Left lung (tissue), 4 donors: ENCODE measurements at regions not wholly inside any gene's neighbourhood (a gene's known extent, or its start where the extent isn't known, plus 50 kb on each side); places are given as distances from the start of the nearest gene placed in this dataset.

Source experiments
- ATAC-seq: fragments of 200-7000 bp; cut with Tn5 transposase; one replicate; pipeline ENCODE4 v1.9.1; 2020; ENCODE audit warnings: moderate library complexity
- DNase-seq, 4 donors: peaks; one replicate each; pipeline ENCODE4 v3.0.0-alpha.2; 2013 to 2020
- H3K27ac ChIP-seq, 2 donors: fragments of 200-600 bp; sonication (generic) in 1 of 2; one replicate each; pipeline versions ENCODE4 v1.5.0 to v1.8.0; 2020 to 2021
- H3K27me3 ChIP-seq, 2 donors: fragments of 200-600 bp; sonication (generic) in 1 of 2; one replicate each; pipeline versions ENCODE4 v1.5.0 to v1.8.0; 2020 to 2021
- H3K36me3 ChIP-seq, 2 donors: fragments of 200-600 bp; sonication (generic) in 1 of 2; one replicate each; pipeline versions ENCODE4 v1.5.0 to v1.8.0; 2020 to 2021
- H3K4me1 ChIP-seq, 2 donors: fragments of 200-600 bp; one replicate each; pipeline ENCODE4 v1.8.0; 2021
- H3K4me3 ChIP-seq, 2 donors: fragments of 200-600 bp; sonication (generic) in 1 of 2; one replicate each; pipeline versions ENCODE4 v1.5.0 to v1.8.0; 2020 to 2021; ENCODE audit warnings: mild to moderate bottlenecking in 1 of 2
- H3K9me3 ChIP-seq, 2 donors: fragments of 200-600 bp; sonication (generic) in 1 of 2; one replicate each; pipeline versions ENCODE4 v1.5.0 to v1.8.0; 2020 to 2021
- intact Hi-C, 2 donors: fragments of 100-400 bp; cut with DNase I; formaldehyde crosslinking; loops; one replicate each; pipeline versions ENCODE4 v1.11.2 to v1.14.2; 2022
- TF ChIP-seq, protein P1 (sequence below), 2 donors: fragments of 200-600 bp; sonication (generic) in 1 of 2; IDR thresholded peaks; one replicate each; pipeline versions ENCODE4 v1.5.0 to v1.8.0; 2021; ENCODE audit warnings: antibody characterized with exemption in 2 of 2
- donor health status: DM: no; HTN: yes; CAD: no.
- donor health status: DM: no; HTN: no; CAD: no.

- DNase-seq (no peak), ATAC-seq (no peak)
- Histone ChIP-seq H3K36me3 (no peaks in the 10 kb centered on the region), H3K4me1 (no peaks in the 10 kb centered on the region), H3K4me3 (no peak overlapping the region), H3K27me3 (no peaks in the 10 kb centered on the region), H3K27ac (no peak overlapping the region), H3K9me3 (no peaks in the 10 kb centered on the region)
- intact Hi-C loops = no loop called here
- TF ChIP-seq, protein P1, sequence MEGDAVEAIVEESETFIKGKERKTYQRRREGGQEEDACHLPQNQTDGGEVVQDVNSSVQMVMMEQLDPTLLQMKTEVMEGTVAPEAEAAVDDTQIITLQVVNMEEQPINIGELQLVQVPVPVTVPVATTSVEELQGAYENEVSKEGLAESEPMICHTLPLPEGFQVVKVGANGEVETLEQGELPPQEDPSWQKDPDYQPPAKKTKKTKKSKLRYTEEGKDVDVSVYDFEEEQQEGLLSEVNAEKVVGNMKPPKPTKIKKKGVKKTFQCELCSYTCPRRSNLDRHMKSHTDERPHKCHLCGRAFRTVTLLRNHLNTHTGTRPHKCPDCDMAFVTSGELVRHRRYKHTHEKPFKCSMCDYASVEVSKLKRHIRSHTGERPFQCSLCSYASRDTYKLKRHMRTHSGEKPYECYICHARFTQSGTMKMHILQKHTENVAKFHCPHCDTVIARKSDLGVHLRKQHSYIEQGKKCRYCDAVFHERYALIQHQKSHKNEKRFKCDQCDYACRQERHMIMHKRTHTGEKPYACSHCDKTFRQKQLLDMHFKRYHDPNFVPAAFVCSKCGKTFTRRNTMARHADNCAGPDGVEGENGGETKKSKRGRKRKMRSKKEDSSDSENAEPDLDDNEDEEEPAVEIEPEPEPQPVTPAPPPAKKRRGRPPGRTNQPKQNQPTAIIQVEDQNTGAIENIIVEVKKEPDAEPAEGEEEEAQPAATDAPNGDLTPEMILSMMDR (IDR thresholded peaks at IDR 0.05) = no peak
Measured at GRCh38 chr6:9566096-9566495, 848.8 kb downstream of the TFAP2A start.

GRCh38 chr6:9564021-9564420 lies 850.9 kb downstream of the TFAP2A start:
- TF ChIP-seq, protein P1 (IDR thresholded peaks at IDR 0.05) = no peak
- Histone ChIP-seq H3K9me3 (no peaks in the 10 kb centered on the region), H3K4me3 (no peak overlapping the region), H3K36me3 (no peaks in the 10 kb centered on the region), H3K27me3 (no peaks in the 10 kb centered on the region), H3K27ac (no peak overlapping the region), H3K4me1 (no peaks in the 10 kb centered on the region)
- DNase-seq (no peak), ATAC-seq (no peak)
- intact Hi-C loops = no loop called here

GRCh38 chr6:9563568-9563967 lies 851.3 kb downstream of the TFAP2A start:
- Histone ChIP-seq H3K4me1 (no peaks in the 10 kb centered on the region), H3K9me3 (no peaks in the 10 kb centered on the region)
- TF ChIP-seq, protein P1 (IDR thresholded peaks at IDR 0.05) = no peak

GRCh38 chr6:9554806-9555205 lies 860.1 kb downstream of the TFAP2A start:
- DNase-seq (no peak), ATAC-seq (no peak)
- Histone ChIP-seq H3K27me3 (no peaks in the 10 kb centered on the region), H3K27ac (no peak overlapping the region), H3K4me3 (no peak overlapping the region), H3K36me3 (no peaks in the 10 kb centered on the region), H3K9me3 (peaks cover 4 to 34% of the 10 kb centered on the region in 2 donors), H3K4me1 (no peaks in the 10 kb centered on the region)
- TF ChIP-seq, protein P1 (IDR thresholded peaks at IDR 0.05) = no peak
- intact Hi-C loops = no loop called here

More at GRCh38 chr6:9563568-9563967, 851.3 kb downstream of the TFAP2A start:
- no peaks in the 10 kb centered on the region for H3K27me3 ChIP-seq
- H3K36me3 ChIP-seq = no peaks in the 10 kb centered on the region
- H3K27ac ChIP-seq = no peak overlapping the region
- ATAC-seq (no peak), DNase-seq (no peak)
- intact Hi-C loops = no loop called here
- no peak overlapping the region for H3K4me3 ChIP-seq

DNA sequence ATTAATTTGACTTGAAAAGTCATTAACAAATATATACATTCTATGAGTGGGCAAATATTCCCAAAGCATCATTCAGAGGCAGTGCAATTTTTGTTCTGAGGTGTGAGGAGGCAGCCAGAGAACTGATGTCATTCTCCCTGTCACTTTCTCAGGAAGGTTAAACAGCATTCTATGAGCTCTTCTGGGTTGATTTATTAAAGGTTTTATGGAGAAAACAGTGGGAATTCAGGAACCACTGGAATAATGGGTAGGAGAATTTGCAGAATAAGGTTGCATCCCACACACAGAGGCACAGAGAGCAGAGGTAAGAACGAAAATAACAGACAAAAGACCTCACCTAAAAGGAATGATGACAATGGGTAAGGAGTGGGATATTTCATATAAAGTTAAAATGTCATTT lies 860.6 kb downstream of the TFAP2A start:
- H3K4me1 ChIP-seq = no peaks in the 10 kb centered on the region
- no peak overlapping the region for H3K27ac ChIP-seq
- no peak overlapping the region for H3K4me3 ChIP-seq
- TF ChIP-seq, protein P1 (IDR thresholded peaks at IDR 0.05) = no peak
- no peaks in the 10 kb centered on the region for H3K36me3 ChIP-seq
- no peaks in the 10 kb centered on the region for H3K27me3 ChIP-seq
- DNase-seq (no peak), ATAC-seq (no peak)
- H3K9me3 ChIP-seq = peaks cover 4 to 34% of the 10 kb centered on the region in 2 donors
- intact Hi-C loops = no loop called here
